Activated CD8-positive, alpha-beta memory T cell treated with anti-CD3 and anti-CD28 coated beads, Interleukin-2, amount 50 U/mL, for 4 hours (primary cell): ENCODE measurements at regions not wholly inside any gene's neighbourhood (a gene's known extent, or its start where the extent isn't known, plus 50 kb on each side); places are given as distances from the start of the nearest gene placed in this dataset.

ENCODE experiments used
- DNase-seq: peaks from one replicate; pipeline ENCODE4 v3.0.0-alpha.2; 2020

DNA sequence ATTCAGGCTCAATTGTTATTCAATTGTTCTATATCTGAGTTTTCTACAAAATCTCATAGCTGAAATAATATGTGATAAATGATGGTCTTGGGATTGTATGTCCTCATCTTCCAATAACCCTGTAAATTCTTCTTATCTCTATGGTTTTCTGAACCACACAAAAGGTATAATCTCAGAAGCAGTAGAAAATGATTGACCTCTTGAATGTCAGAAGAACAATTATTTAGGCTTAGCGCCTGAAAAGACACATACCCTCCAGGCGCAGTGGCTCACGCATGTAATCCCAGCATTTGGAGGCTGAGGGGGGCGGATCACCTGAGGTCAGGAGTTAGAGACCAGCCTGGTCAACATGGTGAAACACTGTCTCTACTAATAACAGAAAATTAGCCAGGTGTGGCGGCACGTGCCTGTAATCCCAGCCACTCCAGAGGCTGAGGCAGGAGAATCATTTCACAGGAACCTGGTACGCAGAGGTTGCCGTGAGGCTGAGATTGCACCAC lies 288.0 kb upstream of the TBC1D5 start:
- DNase-seq, result no peak

DNA sequence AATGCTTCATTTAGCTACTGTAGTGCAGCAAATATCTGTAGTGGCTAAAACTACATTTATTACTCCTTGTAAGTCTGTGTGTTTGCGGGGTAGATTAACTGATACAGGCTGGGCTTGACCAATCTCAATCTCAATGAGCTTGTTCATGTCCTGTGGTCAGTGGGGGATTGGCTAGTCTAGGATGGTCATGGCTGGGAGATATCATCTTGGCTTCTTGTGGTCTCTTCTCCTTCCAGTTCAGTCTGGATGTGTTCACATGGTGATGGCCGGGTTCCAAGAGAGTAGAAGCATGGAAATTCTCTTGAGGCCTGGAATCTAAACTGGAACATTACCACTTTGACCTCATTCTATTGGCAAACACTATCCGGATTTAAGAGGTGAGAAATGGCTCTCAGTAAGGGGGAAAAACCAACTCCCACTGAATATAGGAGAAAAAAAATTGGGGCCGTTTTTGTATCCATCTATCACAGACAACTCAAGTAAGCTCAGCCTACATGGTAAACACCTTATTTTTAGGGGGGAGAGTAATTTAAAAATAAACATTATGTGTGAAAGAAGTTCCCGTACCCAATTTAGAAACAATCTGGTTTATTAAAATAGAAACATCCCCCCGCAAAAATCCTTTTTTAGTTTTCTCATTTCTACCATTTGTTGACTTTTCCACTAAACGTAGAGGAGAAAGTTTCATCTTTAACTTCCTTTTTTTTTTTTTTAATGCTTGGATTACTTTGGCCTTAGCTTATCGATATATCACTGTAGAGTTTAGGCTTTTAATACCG lies 284.9 kb upstream of the TBC1D5 start:
- DNase-seq, result no peak

DNA sequence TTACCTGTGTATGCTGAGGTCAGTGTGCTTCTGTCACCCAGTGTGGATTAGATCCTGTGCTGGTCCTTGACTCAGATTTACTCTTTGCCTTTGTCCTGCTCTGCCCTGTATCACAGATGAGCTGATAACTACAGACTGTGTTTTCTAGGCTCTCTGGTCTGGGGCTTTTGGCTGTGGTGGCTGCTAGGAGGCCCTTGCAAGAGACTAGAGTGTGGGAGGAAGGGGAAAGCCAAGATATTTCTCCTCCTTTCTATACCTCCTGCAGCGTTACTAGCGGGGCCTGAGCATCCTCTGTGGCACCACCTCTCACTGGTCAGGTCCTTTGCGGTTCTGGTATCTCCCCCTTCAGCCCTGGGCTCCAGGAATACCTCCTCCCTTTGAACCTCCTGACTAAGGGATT lies 282.3 kb upstream of the TBC1D5 start:
- no peak for DNase-seq

DNA sequence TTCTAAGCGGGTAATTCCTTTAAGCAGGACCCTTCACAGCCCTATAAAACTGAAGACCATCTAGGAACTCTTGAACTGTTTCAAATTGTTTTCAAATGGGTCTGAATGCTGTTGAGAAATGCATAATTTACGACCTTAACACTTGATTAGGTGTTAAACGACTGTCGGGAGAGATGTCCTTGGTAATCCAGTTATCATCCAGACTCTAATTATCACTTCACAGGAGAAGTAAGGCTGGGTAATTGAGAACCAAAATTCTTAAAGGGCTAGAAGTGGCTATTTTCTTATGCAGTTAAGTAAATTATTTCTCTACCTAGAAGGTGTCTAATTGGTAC lies 276.7 kb upstream of the TBC1D5 start:
- DNase-seq, result no peak

DNA sequence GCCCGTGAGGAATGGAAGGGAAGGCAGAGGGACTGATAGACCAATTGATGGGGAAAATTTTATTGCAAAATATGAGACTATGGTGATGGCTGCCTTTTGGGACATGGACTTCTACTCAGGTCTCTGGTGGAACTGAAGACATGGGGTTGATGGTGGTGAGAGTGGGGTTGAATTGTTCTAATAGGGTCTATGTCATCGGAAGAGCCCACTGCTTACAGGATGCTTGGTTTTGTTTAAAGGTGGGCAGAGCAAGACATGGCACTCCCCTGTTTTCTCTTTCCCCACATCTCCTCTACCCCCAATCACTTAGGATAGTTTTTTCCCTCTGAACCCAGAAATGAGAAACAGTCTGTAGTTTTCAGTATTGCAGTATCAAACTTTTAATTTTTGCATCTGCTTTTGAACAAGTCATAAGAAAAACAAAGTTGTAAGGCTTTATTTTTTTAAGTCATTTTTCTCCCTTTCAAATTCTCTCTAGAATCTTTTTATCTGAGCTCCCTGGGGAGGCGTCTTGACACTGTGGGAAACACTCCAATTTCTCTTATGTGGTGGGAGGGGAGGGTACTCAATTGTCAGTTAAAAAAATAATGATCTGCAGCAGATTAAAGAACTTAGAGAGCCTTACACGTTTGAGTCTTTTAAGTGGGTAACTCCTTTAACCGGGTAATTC lies 276.2 kb upstream of the TBC1D5 start:
- DNase-seq, result no peak

DNA sequence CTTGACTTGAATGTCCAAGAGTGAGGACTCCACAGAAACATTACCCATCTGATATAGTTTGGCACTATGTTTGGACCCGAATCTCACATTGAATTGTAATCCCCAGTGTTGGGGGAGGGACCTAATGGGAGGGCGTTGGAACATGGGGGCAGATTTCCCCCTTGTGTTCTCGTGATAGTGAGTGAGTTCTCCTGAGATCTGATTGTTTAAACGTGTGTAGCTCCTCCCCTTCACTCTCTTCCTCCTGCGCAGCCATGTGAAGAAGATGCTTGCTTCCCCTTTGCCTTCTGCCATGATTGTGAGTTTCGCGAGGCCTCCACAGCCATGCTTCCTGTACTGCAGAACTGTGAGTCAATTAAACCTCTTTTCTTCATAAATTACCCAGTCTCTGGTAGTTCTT lies 273.9 kb upstream of the TBC1D5 start:
- no peak for DNase-seq

DNA sequence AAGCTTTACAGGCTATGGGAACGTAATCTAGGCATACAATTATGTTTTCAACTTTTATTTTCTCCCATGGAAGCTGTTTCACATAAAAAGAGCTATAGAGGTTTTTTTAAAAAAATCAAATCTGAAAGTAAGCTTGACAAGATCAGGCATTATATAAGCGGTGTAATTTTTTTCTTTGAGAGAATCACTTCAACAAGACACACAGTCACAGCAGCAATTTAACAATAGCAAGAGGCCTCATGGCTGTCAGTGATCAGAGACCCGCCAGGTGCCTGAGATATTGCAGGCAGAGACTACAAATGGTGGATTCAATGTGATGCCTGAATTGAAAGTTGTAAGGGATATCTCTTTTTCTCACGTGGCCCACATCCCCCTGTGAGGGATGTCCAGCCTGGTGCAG lies 270.5 kb upstream of the TBC1D5 start:
- no peak for DNase-seq

DNA sequence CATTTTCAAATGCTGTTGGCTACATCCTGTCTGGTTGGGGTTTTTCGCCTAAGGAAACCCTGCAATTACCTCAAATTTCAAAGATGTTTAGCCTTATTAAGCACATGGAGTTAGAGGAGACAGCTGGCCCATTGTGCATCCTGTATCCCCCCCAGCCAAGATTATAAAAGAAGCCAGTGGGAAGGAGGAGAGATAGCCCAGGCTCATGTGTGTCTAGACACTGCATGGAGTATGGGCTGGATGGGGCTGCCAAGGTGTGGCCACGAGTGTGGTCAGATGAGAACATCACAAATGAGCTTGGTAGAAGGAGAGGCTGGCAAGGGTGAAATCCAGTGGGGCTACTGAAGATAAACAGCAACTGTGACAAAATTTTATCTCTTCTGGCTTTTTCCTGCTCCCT lies 270.0 kb upstream of the TBC1D5 start:
- DNase-seq, result no peak

DNA sequence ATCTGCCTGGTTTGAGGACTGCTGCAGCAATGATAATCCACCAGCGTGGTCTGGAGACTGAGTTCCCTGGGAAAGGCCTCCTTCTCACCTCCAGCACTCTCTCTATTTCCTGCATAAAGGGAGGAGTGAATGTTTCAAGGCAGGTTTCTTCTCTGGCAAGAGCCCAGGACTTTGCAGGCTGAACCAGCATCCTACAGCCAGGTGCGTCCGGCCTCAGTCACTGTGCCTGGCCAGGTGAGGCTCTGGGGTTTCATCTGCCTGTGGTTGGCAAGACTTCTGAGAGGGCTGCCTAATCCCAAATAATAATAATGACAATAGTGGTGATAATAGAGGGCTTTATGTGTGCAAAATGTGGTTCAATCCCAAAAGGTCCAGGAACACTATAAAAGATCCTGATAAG lies 269.0 kb upstream of the TBC1D5 start:
- no peak for DNase-seq

DNA sequence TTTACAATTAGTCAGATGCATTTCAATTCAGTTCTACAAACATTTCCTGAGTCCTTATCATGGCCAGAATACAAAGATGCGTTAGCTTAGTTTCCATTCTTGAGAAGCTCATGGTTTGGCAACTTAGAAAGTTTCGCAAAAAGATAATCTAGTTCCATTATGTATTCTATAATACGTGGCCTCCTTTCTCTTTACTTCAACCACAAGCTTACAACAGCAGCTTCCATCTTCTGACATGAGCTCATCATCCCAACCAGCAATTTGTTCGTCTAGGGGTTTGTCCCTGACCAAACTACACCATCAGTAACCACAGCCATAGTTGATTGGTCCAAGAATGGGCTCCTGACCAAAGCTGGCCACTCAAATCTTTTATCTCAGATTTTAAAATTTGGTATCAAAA lies 267.6 kb upstream of the TBC1D5 start:
- no peak for DNase-seq

DNA sequence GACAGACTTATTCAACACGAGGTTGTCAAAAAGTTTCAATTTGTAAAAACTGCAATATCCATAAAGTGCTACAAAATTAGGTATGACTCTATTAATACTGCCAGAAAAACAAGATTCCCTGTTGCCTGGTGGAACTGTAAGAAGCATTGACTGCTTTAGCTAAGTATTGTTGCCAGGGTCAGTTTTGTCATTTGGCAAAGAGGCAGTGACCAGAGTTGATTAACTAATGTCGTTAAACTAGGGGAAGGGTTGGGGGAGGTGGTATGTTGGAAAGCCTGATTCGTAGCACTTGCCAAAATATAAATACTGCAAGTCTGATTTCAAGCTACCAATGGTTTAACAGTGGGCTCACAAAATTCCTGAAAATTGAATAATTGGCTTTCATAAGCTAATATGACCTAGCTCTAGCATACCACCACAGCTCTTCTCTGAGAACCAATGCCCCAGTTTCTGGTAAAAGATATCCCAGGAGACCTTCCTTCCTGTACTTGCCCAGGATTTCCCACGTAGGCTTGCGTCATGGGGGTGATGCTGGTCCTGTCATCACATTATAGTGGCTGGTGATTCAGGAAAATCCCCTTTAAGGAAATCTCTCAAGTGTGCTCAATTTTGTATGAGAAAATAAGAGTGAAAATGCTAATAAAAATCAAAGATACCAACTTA lies 266.4 kb upstream of the TBC1D5 start:
- no peak for DNase-seq

DNA sequence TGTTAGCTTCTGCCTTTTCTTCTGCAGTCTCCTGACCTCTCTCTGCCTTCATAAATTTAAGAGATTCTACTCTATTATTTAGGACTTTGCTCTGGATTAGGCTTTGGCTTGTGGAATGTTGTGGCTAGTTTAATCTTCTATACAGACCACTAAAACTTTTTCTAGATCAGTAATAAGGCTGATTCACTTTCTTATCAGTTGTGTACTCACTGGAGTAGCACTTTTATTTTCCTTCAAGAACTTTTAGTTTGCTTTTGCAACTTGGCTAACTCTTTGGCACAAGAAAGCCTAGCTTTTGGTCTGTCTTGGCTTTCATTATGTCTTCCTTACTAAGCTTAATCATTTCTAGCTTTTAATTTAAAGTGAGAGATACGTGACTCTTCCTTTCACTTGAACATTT lies 265.5 kb upstream of the TBC1D5 start:
- no peak for DNase-seq

DNA sequence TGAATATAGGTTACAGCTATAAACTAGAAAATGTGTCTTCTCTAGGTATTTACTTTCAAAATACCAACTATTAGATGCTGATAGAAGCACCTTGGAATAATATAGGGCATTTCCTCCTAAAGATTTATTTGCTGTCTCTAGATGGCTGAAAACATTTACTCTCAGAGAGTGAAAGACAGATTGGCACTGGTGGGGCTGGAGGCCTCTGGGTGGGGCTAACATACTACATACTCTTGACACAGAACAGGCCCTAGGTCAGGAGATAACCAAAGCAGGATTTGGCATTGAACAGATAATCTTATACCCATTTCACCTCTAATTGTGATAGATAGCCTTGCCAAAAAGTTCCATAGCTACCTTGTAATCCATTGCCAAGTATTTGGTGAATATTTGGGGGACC lies 253.3 kb upstream of the TBC1D5 start:
- no peak for DNase-seq

DNA sequence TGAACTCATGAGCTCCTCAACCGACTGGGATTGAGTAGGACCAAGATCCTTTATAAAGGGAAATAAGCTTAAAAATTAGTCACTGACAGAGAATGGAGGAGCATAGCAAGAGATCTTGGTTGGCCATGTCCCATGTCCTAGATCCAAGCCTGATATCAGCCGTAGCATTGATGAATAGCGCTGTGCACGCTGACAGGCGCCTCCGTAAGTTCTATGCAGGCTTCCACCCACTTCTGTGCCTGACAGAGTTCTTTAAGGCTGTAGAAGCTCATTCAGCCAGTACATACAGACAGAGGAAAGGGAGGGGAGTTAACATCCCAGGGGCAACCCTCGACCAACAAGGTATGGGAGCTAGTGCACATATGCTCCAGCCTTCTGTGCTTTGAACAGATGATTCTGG lies 251.7 kb upstream of the TBC1D5 start:
- no peak for DNase-seq

DNA sequence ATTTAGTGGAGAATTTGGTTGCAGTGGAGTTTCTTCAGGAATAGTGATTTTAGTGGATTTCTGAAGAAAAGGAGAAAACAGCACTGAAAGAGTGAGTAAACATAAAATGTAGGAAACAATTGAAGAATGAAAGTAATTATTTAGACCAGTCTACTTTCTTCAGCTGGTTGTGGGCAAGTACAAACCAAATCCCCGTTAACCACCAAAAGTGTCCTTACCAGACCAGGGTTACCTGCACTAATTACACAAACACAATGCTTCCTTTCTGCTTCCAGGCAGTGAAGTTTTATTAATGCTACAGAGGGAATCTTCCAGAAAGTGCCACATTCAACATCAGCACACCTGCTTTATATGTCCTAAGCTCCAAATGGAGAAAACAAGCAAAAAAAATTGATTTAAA lies 248.0 kb upstream of the TBC1D5 start:
- no peak for DNase-seq

DNA sequence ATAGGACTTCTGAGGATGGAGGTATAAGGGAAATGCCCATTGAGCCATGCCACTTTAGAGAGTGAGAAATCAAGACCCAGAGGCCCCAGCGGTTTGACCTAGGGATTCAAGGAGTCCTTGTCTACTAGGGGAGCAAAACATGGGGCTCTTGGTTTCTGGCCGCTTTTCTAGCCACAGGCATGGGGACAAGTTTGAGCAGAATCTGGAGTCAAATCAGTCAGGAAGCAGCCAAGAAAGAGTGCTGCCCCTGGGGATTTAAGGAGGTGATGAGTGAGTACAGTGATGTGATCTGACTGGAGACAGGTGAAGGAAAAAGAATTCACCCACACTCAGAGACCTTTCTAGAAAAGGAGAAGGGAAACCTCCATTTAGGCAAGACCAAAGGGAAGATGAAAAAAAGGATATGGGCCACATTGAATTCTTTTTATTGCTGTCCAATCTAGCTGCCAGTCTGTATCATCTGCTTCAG lies 244.0 kb upstream of the TBC1D5 start:
- no peak for DNase-seq

DNA sequence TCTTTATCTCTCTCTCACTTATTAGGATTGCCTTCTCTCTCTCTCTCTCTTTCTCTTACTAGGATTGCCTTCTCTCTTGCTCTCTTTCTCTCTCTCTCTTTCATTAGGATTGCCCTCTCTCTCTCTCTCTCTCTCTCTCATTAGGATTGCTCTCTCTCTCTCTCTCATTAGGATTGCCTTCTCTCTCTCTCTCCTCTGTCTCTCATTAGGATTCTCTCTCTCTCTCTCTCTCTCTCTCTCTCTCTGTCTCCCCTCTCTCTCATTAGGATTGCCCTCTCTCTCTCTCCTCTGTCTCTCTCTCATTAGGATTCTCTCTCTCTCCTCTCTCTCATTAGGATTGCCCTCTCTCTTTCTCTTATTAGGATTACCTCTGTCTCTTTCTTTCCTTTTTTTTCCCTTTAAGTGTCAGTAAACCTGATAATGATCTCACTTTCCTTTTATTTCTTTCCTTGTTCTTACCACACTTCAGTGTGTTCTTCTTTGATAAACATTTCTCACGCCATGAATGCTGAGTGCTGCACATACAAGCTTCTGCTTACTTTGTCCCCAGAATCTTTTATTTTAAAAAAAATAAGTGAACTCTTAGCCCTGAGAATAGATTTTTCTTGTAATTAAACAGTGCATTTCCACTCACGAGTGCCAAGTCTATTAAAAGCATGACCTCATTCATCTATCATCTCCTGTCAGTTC lies 243.4 kb upstream of the TBC1D5 start:
- DNase-seq, result no peak

DNA sequence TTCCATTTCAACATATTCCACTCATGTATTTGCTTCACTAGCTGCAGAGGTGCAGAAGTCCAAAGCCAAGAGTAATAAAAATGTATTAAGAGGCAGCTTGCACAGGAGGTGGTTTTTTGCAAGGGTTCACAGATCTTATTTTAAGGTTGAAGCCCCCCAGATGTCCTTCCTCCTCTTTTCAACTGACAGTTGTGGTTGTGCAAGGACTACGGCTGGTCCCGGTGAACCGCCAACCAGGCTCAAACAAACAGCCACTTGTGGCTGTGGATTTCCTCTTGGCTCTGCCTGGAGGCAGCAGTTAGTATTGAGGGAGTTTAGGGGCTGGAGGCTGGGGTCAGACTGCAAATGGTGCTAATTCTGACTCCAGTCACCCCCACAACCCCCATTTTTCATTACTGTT lies 240.7 kb upstream of the TBC1D5 start:
- no peak for DNase-seq

DNA sequence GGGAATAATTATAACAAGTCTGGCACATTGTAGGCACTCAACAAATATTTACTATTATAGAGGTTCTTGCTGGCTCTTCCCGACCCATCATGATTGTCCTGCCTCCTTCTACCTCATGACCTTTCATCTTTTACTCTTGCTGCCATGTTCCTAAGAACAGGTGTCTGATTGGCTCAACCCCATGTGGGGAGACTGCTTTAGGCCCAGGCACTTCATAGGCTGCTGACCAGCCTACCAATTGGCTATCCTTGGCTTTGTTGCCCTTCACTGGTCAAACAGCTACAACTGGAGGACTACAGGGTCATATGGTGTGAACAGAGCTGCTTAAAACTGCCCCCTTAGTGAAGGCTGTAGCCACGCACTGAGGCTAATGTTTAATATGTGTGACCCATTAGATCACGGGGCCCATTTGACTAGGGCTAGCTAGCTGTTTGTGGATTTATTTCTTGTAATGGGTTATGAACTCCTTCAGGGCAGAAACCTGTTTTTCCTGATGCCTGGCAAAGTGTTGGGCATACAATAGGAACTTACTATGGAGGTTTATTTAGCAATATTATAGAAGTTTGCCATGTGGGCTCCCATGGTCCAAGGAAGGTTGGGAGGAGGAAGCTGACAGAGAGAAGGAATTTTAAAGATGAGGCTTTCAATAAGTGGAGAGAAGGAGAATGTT lies 239.9 kb upstream of the TBC1D5 start:
- DNase-seq, result no peak

DNA sequence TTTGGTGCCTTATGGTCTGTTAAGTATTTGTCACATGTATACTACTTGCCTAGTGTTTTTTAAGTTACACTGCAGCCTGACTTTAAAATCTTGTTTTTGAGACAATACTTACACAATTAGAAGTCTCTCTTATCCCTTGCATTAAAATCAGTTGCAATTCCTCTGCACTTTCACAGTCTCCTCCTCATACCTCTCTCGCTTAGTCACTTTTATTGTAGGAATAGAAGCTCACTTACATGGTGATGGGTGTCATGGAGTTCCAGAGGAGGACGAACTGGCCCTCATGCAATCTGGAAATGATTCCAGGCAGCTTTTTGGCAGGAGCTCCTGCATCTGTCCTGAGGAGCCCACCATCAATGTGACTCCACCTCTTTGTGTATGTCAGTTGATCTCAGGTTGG lies 238.4 kb upstream of the TBC1D5 start:
- no peak for DNase-seq

DNA sequence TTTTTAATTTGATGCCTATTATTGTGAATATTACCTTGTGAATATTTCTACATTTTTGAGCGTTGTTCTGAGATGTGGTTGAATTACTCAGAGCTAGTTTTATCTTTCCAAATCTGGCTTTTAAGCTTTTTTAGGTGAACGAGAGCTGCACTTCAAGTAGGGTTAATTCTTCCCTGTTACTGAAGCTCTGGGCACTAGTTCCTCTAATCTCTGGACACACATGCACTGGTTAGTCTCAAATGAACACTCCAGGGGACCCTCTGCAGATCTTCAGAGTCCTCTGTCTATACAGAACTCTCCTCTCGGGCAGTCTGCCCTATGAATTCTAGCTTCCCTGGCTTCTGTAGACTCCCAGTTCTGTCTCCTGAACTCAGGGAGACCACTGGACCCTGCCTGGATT lies 237.5 kb upstream of the TBC1D5 start:
- DNase-seq, result no peak

DNA sequence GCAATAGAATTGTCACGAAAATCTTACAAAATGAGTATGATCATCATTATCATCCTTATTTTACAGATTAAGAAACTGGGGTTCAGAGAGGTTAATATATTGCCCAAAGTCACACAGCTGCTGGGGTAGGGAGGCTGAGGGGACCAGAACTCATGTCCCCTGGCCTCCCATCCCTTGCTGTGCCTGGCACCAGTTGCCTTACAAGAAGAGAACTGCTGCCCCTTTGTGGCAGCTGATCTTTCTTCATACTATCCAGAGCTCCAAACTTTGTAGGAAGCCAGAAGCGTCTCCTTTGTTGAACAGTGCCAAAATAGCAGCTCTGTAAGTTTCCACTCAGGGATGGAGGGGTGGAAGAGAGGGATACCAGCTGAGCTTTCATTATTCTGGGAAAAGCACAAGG lies 236.8 kb upstream of the TBC1D5 start:
- DNase-seq, result no peak
